Stimulated activated naive CD8-positive, alpha-beta T cell treated with anti-CD3 and anti-CD28 coated beads, Interleukin-15, Interleukin-2, amounts not matched to agents 100 U/mL and 50 U/mL, for 24 hours (primary cell): ENCODE measurements at regions not wholly inside any gene's neighbourhood (a gene's known extent, or its start where the extent isn't known, plus 50 kb on each side); places are given as distances from the start of the nearest gene placed in this dataset.
"Not testable (repeated sequence)": the region's sequence is repeated elsewhere in the genome, so short reads cannot be mapped to it uniquely, and the experiment has no call there.

ENCODE experiments used
- ATAC-seq: fragments of 150-1000 bp; cut with Tn5 transposase; one replicate; pipeline ENCODE4 v1.10.0; 2021
- DNase-seq: peaks from one replicate; pipeline ENCODE4 v3.0.0; 2021

DNA sequence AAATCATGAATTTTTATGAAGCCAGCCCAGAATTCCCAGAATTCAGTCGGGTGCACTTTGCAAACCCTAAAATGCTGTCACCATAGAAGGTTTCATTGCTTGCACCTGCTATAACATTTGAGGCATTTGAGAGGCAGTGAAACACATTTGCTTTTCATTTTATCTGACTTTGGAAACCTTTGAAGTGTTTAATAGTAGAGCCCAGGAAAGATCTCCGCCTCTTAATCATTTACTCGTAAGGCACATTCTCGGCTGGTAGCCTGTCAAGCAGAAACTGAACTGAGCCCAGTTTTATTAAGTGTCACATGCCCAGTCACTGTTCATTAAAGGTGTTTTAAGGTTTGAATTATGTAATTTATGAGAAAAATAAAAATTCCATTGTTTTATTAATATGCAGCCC is 247.6 kb downstream of the EMX2 start:
- ATAC-seq: no peak
- DNase-seq: no peak

DNA sequence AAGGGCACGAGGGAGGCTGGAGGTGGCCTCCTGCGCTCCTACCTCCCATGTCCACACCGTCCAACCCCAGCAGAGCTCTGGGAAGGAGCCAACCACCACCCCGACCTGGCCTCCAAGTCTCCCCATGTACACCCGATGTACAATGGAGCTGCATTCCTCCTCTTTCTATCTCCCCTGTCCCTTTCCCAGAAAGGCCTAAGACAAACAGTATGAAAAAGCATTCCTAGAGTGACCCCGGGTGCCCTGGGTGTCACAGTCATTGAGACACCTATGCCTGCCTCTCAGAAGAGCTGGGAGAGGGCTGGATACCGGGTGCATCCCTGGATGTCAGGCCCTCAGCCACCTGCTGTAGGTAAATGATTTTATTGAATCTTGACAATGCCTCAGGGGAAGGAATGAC is 248.1 kb downstream of the EMX2 start:
- ATAC-seq (no peak), DNase-seq (no peak)

DNA sequence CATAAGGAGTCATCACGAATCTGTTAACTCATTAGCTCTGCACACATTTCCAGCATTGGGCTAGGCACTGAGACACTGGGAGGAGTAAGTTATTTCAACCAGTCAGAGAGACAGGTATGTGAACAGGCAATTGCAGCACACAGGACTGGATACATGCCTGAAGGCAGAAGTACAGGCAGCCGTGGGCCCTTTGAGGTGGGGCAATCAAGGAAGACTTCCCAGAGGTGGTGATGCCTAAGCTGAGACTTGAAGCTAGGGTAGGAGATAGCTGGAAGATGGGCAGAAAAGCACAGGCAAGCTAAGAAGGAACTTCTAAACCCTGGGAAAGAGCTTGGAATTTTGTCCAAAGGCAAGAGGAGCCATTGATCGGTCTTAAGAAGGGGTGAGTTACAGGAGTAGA is 249.7 kb downstream of the EMX2 start:
- ATAC-seq (no peak), DNase-seq (no peak)

DNA sequence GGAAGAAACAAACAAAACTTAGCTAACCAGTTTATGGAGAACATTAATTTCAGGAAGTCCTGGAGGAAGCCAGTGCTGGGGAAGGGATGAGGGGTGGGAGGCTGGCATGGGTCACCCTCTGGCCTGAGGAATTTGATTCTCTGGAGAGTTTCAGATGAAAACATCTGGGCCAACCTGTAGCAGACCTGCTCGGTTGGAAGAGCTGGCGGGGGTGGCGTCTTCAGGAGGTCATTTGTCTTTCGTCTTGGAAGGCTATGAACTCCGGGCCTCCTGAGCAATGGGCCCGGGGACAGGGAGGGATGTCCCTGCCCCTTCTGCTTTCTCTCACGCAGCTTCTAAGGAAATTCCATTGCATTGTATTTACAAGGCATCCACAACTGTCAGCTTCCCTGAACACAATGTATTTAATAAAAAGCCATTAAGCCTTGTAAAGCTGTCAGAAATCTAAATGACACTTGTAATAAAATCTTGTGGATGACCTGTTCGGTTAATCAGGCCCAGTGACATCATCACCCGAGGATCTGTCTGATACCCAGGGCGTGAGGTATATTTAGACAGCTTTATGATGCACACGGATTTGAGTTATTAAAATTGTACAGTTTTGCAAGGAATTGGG is 250.5 kb downstream of the RAB11FIP2 start:
- no peak for ATAC-seq
- DNase-seq: no peak

DNA sequence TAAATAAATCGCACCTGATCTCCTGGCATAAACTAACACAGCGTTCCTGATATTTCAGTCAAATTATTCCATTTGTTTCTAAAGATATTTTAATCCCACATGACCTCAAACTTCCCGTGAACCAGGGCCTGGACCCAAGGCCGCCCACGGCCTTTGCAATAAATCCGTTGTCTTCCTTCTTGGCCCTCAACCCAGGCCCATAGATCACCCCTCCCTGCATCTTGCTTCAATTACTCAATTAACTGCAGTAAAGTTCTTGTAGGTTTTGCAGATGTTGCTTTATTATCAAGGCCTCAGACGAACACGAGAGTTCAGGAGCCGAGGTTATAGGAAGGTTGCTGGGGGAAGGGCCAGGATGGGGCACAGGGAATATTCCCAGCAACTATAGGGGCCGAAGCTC is 249.4 kb downstream of the RAB11FIP2 start:
- no peak for DNase-seq
- no peak for ATAC-seq

DNA sequence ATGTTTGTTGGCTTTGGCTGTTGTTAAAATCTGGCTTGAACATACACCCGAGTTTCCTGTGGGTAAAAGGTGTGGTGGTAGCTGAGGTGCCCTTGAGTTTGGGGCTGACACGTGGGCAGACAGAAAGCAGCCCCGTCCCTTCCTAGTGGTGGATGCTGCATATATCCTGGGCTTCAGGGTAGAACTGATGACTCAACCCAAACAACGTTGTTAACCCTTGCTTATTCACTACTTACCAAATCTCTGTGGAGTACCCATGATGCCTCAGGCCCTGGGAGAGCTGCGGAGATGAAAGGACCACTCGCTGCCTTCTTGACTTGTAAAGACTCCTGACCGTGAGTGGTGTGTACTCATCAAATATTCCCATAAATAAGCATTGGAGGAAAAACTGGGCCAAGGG is 245.1 kb downstream of the RAB11FIP2 start:
- DNase-seq: no peak
- no peak for ATAC-seq

DNA sequence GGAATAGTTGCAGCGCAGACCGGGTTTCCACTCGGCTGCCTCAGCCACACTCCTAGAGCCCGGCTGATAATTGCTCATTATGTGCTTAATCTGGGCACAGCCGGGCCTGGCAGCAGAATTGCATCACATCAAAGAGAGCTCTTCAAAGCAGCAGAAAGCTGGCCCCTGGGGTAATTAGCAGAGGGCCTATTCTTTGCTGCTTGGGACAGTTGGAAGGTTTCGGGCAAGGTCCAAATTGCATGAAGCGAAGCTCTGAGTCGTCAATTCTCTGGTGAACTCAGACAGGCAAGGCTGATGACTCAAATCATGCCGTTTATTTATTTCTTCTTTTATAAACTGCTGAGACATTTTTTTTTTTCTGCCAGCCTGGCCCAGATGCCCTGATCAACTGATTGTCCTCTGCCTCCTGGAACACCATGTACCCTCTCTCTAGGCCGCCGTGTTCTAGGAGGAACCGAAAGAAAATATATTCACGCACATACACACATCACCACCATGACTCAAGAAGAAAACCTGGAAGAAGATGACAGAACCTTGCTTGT is 242.2 kb downstream of the RAB11FIP2 start:
- DNase-seq: no peak
- ATAC-seq: no peak

DNA sequence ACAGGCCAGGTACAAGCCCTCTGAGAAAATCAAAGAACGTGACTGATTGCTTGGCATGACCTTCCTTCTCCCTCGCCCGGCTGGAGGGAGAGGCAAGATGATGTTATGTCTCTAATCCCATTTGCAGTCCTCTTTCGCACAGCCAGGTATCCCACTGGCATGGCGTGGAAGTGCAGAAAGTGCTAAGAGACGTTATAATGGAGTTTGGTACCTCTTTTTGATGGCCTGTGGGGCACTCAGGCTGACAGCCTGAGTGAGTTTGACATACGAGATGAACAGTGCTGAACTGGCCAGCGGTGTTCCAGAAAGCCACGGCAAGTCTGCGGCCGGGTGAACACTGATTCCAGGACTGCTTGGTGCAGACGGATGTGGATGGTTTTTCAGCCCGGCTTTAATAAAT is 241.6 kb downstream of the RAB11FIP2 start:
- ATAC-seq: no peak
- DNase-seq: no peak

DNA sequence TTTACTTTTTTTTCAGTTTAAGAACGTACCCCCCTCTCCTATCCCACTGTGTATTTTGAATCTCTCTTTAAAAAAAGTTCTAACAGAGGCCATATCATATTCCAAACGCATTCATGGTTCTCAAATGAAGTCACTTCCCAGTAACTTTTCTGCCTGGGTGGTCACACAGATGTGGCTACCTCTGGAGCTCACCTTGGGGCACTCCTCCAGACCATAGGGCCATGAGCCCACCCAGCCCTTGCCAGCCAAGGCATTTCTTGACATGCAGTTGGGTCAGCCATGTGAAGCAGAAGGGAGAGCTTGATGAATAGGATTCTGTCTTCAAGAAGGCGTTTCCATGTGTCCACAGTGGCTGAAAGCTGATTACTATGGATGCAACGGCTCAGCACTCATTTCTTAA is 239.3 kb downstream of the RAB11FIP2 start:
- no peak for DNase-seq
- no peak for ATAC-seq

DNA sequence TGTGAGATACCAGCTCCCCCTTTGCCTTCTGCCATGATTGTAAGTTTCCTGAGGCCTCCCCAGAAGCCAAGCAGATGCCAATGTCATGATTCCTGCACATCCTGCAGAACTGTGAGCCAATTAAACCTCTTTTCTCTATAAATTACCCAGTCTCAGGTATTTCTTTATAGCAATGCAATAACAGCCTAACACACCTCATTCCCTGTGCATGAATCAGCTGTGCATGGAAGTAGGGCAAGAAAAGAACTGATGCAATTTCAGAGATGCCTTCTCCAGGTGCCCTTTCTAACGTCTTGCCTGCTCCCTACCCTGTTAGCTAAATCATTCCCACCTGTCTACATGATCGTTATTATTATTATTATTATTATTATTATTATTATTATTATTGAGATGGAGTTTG is 230.9 kb downstream of the RAB11FIP2 start:
- DNase-seq, ATAC-seq: not testable (repeated sequence)

DNA sequence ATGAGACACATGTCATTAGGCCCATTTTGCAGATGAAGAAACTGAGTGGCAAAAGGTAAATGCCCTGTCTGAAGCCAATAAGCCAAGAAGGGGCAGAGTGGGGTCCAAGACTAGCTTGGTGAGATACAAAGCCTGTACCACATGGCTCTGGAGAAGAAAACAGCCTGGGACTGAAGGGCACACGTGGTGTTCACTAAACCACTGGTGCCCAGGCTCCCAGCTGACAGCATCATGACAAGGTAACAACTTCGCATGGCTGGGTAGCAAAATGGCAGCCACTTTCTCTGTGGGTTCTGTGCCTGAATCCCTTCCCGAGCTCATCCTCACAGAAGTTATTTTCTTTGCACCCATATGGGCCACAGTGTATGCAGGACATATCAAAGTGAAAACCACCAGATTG is 229.6 kb downstream of the RAB11FIP2 start:
- ATAC-seq: no peak
- no peak for DNase-seq

DNA sequence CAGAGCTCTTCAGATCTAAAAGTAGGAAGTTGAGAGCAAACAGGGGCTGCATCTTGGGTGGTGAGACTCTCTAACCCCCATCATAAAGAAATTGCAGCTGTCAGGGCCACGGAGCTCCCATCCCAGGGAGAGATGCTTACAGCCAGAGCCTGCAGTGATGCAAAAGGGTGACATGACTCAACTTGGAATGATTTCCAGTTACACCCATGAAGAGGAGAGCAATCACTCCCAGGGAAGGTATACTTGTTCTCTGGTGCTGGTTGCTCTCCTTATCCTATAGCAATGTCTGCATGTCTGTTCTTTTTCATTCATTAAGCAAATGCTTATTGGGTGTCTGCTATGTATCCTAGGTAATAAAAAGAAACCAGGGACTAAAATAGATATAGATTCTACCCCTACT is 228.0 kb downstream of the RAB11FIP2 start:
- no peak for ATAC-seq
- no peak for DNase-seq

DNA sequence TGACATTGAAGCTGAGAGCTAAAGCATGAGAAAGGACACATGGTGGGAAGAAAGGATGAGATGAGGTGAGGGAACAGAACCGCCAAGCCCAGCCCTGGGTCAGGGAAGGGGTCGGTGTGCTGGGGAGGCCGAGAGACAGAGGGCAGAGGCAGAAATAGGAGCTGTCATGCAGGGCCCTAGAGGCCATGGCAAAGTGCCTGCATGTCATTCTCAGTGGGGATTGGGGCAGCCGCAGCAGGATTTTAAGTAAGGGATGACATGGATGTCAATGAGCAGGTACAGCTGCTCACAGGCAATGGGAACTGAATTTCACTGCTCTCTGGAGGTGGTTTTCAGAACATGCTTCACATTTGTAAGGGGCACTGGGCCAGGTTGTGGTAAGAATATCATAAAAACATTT is 227.4 kb downstream of the RAB11FIP2 start:
- no peak for DNase-seq
- ATAC-seq: no peak

DNA sequence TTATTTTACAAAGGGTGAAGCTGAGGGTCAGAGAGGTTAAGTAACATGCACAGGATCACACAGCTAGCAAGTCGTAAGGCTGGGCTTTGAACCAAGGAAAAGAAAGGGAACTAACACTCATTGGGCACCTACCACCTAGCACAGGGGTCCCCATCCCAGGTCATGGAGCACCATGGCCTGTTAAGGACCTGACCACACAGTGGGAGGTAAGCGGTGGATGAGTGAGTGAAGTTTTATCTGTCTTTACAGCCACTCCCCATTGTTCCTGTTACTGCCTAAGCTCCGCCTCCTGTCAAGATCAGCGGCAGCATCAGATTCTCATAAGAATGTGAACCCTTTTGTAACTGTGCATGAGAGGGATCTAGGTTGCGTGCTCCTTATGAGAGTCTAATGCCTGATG is 222.8 kb downstream of the RAB11FIP2 start:
- DNase-seq (no peak), ATAC-seq (no peak)

DNA sequence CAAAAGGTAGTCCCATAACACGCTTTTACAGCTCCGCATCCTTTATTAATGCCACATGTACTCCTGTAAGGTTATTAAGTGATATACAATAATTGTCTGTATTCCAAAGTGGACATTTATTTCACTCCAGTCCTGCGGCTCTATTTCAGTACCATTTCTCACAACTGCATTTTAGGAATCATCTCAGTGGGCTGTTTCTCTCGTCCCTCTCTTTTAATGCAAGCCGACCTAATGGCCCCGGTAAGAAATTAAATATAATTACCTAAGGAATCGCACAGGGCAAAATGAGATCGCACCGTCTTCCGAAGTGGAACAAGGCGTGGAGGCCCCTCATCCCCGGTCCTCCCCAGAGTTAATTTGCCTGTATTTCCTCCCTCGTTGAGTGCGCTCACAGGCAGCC is 216.5 kb downstream of the RAB11FIP2 start:
- no peak for DNase-seq
- ATAC-seq: no peak

DNA sequence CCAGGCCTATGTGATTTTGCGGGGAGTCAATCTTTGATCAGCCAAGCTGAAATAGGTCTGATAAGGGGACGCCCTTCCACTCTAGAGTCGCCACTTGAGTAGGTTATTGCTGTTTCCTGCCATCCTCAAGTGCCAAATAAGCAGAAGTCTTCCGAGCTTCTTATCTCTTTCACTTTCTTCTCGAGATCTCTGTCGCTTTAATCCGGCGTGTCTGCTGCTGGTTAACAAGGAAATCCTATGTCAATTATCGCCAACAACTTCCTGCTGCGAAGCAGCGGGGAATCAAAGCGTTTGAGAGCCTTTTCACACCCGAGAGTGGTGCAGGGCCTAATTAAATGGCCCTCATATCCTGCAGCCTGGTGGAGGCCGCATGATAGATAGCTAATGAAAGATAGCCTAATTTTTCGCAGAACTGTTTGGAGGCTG is 215.9 kb downstream of the RAB11FIP2 start:
- DNase-seq (peak; percentile 4), ATAC-seq (no peak)

DNA sequence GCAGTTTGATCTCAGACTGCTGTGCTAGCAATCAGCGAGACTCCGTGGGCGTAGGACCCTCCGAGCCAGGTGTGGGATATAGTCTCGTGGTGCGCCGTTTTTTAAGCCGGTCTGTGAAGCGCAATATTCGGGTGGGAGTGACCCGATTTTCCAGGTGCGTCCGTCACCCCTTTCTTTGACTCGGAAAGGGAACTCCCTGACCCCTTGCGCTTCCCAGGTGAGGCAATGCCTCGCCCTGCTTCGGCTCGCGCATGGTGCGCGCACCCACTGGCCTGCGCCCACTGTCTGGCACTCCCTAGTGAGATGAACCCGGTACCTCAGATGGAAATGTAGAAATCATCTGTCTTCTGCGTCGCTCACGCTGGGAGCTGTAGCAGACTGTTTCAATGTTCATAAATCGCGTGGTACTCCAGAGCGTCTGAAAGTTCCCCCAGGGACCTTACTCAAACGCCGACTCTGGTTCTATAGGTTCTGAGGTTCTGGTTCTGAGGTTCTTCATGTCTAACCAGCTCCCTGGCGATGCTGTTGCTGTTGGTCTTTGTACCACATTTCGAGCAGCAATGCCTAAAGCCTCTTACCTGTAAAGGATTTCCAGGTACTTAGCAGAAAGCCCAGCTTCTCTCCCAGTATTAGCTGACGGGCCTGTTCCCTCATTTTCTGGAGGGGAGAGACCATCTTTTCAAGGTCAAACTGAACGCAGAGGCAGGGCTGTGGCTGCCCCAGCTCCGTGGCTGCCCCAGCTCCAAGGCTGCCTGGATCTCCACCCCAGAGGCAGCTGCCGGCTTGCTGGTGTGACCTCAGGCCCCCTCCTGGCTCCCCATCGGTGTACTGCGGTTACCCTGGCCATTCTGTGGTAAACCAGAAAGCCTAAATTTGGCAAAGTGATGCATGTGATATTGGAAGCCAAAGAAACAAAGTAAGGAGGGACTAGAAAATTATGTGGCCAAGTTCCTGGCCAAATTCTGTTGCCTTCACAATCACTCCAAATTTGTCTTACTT is 207.9 kb downstream of the RAB11FIP2 start:
- not testable (repeated sequence) for ATAC-seq, DNase-seq

DNA sequence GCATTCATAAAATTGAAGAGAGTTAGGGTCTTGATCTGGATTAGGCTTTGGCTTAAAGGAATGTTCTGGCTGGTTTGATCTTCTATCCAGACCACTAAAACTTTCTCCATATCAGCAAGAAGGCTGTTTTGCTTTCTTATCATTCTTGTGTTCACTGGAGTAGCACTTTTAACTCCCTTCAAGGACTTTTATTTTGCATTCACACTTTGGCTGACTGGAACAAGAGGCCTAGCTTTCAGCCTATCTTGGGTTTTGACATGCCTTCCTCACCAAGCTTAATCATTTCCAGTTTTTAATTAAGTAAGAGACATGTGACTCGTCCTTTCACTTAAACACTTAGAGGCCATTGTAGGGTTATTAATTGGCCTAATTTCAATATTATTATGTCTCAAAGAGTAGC is 190.3 kb downstream of the RAB11FIP2 start:
- ATAC-seq: not testable (repeated sequence)

DNA sequence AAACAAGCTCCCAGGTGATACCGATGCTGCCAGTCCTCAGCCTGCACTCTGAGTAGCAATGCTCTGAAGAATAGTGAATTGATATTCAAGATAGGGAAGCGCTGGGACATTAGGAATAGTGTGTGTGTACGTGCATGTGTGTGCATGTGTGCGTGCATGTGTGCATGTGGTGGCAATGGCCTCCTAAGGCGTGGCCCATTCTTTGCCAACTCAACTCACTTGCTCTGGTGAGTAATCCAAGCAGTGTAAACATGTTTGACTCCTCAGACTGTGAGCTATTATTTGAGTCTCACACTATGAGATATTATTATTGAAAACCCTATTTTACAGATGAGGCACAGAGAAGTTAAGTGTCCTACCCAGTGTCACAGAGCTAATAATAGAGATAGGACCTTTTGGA is 186.6 kb downstream of the RAB11FIP2 start:
- no peak for DNase-seq
- ATAC-seq: no peak

More for the DNA sequence above, 190.3 kb downstream of the RAB11FIP2 start:
- not testable (repeated sequence) for DNase-seq

DNA sequence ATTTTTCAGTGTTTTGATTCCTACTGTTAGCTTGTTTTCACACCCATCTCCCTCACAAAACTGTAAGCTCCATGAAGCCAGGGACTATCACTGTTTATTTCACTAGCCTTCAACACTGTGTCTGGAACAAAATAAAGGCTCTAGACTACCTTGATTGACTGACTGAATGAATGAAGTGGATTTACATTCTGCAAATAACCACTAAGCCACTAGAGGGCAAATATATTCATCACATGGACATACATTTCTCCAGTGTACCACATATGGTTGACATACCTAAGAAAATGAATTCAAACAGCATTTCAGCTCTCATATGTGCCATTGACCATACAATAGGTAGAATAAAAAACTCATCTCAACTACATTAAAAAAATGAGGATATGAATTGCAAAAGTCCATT is 185.9 kb downstream of the RAB11FIP2 start:
- ATAC-seq (no peak), DNase-seq (no peak)

DNA sequence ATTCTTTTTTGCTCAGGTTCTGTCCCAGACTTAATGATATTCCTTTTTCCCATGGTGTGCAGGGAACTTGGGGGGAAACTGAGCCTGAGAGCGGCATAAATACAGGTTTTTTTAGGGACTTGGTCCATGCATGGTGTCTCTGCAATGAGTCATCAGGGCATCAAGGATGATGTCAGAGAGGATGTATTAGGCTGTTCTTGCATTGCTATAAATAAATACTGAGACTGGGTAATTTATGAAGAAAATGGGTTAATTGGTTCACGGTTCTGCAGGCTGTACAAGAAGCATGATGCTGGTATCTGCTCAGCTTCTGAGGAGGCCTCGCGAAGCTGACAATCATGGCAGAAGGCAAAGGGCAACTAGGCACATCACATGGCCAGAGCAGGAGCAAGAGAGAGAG is 185.4 kb downstream of the RAB11FIP2 start:
- DNase-seq (no peak), ATAC-seq (no peak)

DNA sequence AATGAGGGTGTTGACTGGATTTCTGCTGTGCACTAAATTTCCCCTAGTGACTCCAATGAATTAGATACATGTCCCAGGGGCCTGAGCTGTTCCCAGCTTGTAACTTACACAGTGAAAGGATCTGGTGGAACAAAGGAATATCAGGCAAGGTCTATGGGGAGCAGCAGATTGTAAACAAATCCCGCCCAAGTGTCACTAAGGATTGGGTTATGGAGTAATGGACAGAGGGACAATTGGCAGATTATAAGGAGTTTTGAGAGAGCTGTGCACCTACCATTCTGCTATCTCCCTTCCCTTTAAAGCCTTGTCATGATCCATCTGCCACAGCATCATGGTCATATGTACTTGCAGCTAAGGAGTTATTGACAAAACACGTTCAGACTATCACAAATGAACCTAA is 183.0 kb downstream of the RAB11FIP2 start:
- DNase-seq: no peak
- ATAC-seq: no peak

DNA sequence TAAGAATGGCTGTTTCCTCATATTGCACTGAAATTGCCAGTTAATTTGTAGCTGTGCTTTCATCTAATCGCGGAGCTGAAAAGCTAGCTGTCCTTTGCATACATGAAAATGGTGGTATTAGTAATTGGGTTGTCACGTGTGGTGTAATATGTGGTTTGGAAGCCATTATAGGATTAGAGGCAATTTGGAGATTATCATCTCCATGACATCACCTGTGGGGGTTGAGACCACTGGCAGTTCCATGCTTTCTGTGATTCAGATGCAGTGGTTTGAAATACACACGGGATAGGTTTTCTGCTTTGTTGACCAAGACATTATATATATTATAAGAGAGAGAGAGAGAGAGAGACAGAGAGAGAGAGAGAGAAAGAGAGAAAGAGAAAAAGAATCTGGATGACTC is 180.8 kb downstream of the RAB11FIP2 start:
- no peak for ATAC-seq
- no peak for DNase-seq
